Fibroblast of peridontal ligament (primary cell): ENCODE measurements at regions not wholly inside any gene's neighbourhood (a gene's known extent, or its start where the extent isn't known, plus 50 kb on each side); places are given as distances from the start of the nearest gene placed in this dataset.
"Not testable (repeated sequence)": the region's sequence is repeated elsewhere in the genome, so short reads cannot be mapped to it uniquely, and the experiment has no call there.

Source experiments
- DNase-seq: peaks from one replicate; pipeline ENCODE4 v3.0.0-alpha.2; 2010; ENCODE audit errors: extremely low read depth

DNA sequence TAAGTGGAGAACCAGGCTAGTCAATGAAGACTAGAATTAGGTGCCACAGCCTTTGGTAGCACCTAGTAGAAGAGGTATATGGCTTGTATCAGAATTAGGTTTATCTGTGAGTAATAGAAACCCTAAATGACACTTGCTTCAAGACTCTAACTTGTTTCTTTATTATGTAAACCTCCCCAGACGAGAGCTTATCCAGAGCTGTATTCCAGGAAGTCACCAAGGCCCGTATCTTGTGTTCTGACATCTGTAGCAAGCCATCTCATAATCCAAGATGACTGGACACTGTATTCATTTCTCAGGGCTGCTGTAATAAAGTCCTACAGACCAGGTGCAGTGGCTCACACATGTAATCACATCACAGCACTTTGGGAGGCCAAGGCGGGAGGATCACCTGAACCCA lies 56.7 kb upstream of the PPP1R12A start:
- DNase-seq, result no peak

GRCh38 chr12:79990509-79991338 lies 55.8 kb upstream of the PPP1R12A start:
- DNase-seq, result not testable (repeated sequence)

DNA sequence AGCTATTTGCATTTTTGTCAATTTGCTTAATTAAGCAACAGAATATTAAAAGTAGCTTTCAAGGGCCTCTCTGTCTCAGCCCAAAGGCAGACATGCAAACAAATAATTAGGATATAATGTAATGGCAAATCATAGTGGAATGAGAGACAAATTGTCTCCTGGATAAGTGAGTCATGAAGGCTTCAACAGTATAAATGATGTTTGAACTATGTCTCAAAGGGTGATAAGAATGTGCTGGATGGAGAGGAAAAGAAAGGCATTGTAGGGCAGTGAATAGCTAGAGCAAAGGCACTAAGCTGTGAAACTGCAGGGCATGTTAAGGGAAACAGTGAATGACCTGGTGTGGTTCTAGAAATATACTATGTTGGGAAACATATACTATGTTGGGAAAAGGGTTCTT lies 53.5 kb upstream of the PPP1R12A start:
- DNase-seq, result no peak

DNA sequence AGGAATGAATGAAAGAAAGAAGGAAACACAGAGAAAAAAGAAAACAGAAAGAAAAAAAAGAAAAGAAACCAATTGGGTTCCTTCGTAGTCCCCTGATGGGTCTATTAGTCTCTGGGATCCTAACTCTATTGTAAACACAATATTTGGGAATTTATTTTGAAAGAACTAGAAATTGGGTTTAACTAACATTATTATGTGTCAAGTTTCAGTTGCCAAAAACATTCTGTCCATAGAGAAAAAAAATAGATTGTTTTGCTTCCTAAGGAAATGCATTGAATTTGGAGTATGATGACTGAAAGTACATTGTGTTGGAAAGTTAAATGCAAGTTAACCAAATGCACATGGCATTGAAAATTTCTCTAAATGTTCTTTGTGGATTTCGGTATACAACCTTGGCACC lies 52.8 kb upstream of the PPP1R12A start:
- DNase-seq, result no peak
